Colonic mucosa (tissue), 4 donors: ENCODE measurements at regions not wholly inside any gene's neighbourhood (a gene's known extent, or its start where the extent isn't known, plus 50 kb on each side); places are given as distances from the start of the nearest gene placed in this dataset.

ENCODE experiments used
- DNase-seq: peaks from one replicate; pipeline ENCODE4 v3.0.0-alpha.2; 2020
- H3K27ac ChIP-seq: fragments of 200-600 bp; one replicate; pipeline ENCODE4 v1.8.0; 2021
- H3K27me3 ChIP-seq: fragments of 200-600 bp; one replicate; pipeline ENCODE4 v1.8.0; 2021
- H3K36me3 ChIP-seq: fragments of 200-600 bp; one replicate; pipeline ENCODE4 v1.8.0; 2021
- H3K4me1 ChIP-seq: fragments of 200-600 bp; one replicate; pipeline ENCODE4 v1.8.0; 2021; ENCODE audit warnings: mild to moderate bottlenecking
- H3K4me3 ChIP-seq: fragments of 200-600 bp; one replicate; pipeline ENCODE4 v1.8.0; 2021
- H3K9ac ChIP-seq, 2 donors: one replicate each; pipeline ENCODE4 v1.7.0; 2013; ENCODE audit warnings: control low read depth in 2 of 2, low read depth in 2 of 2, low read length in 2 of 2
- H3K9me3 ChIP-seq: fragments of 200-600 bp; one replicate; pipeline ENCODE4 v1.8.0; 2021
- CTCF ChIP-seq: fragments of 200-600 bp; IDR thresholded peaks from one replicate; pipeline ENCODE4 v1.8.0; 2022; ENCODE audit warnings: antibody characterized with exemption, mild to moderate bottlenecking
- intact Hi-C: fragments of 100-400 bp; cut with DNase I; formaldehyde crosslinking; loops from one replicate; pipeline ENCODE4 v1.14.1; 2022
- donor health status: healthy.
- donor health status: DM: no; HTN: no; CAD: no.
- donor health status: DM: no; HTN: no; CAD: no.

DNA sequence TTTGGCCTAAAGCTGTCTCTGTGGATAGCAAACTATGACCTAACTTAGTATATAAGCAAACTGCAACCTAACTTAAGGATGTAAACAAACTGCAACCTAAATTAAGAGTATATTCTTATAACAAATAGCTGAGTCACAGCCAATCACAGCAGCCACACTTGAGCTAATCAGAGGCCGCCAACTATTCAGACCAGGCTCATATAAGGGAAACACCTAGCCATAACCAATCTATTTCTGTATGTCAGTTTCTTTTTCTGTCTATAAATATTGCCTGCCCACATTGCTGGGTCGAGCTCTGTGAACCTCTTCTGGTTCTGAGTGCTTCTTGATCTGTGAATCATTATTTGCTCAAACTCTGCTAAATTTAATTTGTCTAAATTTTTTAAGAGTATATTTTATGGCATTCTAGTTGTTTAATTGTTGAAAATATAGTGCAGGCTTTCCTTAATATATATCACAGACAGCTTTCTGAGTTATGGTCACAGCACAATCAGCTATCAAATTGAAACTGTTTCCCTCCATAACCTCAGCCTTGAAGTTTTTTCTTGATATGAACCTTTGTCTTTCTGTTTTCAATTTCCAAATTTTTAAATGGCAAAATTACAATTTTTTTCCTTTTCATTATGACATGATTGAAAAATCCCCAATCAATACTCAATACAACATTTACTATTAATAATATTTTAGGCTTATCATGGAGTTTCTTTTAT, 327.1 kb upstream of the NUDT12 start:
- H3K4me3 ChIP-seq: no peak overlapping the region
- intact Hi-C loops: no loop called here
- no peaks in the 10 kb centered on the region for H3K27me3 ChIP-seq
- no peak overlapping the region for H3K9ac ChIP-seq
- no peaks in the 10 kb centered on the region for H3K36me3 ChIP-seq
- DNase-seq: no peak
- no peaks in the 10 kb centered on the region for H3K4me1 ChIP-seq
- no peaks in the 10 kb centered on the region for H3K9me3 ChIP-seq
- no peak overlapping the region for H3K27ac ChIP-seq
- TF ChIP-seq CTCF: no peak

DNA sequence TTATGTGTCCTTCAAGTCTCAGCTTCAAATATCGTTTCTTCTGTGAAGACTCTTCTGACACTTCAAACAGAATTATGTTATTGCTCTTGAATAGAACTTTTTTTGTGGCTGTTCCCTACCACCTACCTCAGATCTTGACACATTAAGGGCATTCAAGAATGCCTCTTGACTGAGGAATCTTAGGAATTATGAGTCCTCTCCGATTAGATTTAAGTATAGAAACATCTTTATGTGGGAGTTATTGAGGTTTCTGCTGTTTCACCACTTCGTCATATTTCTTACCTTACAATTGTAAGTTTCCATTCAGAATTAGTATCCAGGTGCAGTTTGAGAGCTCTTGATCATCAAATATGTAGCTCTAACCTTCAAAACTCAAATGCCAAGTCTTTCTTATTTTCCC, 324.2 kb upstream of the NUDT12 start:
- no peak overlapping the region for H3K4me3 ChIP-seq
- no peaks in the 10 kb centered on the region for H3K4me1 ChIP-seq
- intact Hi-C loops: no loop called here
- no peak overlapping the region for H3K27ac ChIP-seq
- no peaks in the 10 kb centered on the region for H3K36me3 ChIP-seq
- no peaks in the 10 kb centered on the region for H3K9me3 ChIP-seq
- no peaks in the 10 kb centered on the region for H3K27me3 ChIP-seq
- no peak for TF ChIP-seq CTCF
- H3K9ac ChIP-seq: no peak overlapping the region
- no peak for DNase-seq

DNA sequence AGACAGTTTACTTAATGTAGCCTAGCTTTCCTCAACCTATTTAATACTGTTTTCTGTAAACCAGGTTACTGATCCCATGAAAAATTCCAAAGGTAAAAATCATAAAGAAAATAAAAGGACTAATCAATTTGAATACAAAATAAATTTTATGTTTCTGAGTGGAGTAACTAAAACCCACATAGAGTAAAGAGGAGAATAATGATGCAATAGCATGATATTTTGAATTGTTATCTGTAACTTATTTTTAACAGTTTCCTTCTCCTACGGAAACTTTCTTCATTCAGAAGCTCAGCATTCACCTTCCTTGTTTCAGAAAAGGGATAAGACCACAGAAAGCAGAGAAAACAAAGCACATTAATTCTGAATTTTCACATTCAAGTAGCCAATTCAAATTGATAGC, 320.6 kb upstream of the NUDT12 start:
- H3K4me3 ChIP-seq: no peak overlapping the region
- intact Hi-C loops: no loop called here
- TF ChIP-seq CTCF: no peak
- H3K27me3 ChIP-seq: no peaks in the 10 kb centered on the region
- DNase-seq: no peak
- no peaks in the 10 kb centered on the region for H3K9me3 ChIP-seq
- no peak overlapping the region for H3K9ac ChIP-seq
- H3K36me3 ChIP-seq: no peaks in the 10 kb centered on the region
- H3K27ac ChIP-seq: no peak overlapping the region
- H3K4me1 ChIP-seq: no peaks in the 10 kb centered on the region

GRCh38 chr5:103881560-103881959, 319.0 kb upstream of the NUDT12 start:
- H3K27me3 ChIP-seq: no peaks in the 10 kb centered on the region
- TF ChIP-seq CTCF: no peak
- no peaks in the 10 kb centered on the region for H3K9me3 ChIP-seq
- H3K4me3 ChIP-seq: no peak overlapping the region
- H3K9ac ChIP-seq: no peak overlapping the region
- H3K4me1 ChIP-seq: no peaks in the 10 kb centered on the region
- DNase-seq: no peak
- intact Hi-C loops: no loop called here
- no peak overlapping the region for H3K27ac ChIP-seq
- no peaks in the 10 kb centered on the region for H3K36me3 ChIP-seq

GRCh38 chr5:103867857-103868598, 305.4 kb upstream of the NUDT12 start:
- TF ChIP-seq CTCF: no peak
- no peaks in the 10 kb centered on the region for H3K4me1 ChIP-seq

More at GRCh38 chr5:103867857-103868598, 305.4 kb upstream of the NUDT12 start:
- intact Hi-C loops: no loop called here
- no peak for DNase-seq
- H3K27me3 ChIP-seq: no peaks in the 10 kb centered on the region
- H3K4me3 ChIP-seq: no peak overlapping the region
- H3K36me3 ChIP-seq: no peaks in the 10 kb centered on the region
- no peak overlapping the region for H3K9ac ChIP-seq
- H3K9me3 ChIP-seq: no peaks in the 10 kb centered on the region
- no peak overlapping the region for H3K27ac ChIP-seq
